OCI-LY3 (cell line): ENCODE measurements at regions not wholly inside any gene's neighbourhood (a gene's known extent, or its start where the extent isn't known, plus 50 kb on each side); places are given as distances from the start of the nearest gene placed in this dataset.

Source experiments
- H2AFZ ChIP-seq: fragments of 200-600, 300-600 bp; shearing (Covaris generic); 2 replicates; pipeline ENCODE4 v1.6.0; 2014; ENCODE audit warnings: antibody characterized with exemption, low read depth, low read length
- H3K27ac ChIP-seq: fragments of 200-600, 300-600 bp; sonication (generic); 2 replicates; pipeline ENCODE4 v1.5.1; 2014; ENCODE audit warnings: mild to moderate bottlenecking, low read length, moderate library complexity, mixed read lengths
- H3K27me3 ChIP-seq: fragments of 200-600, 300-600 bp; sonication (generic); 2 replicates; pipeline ENCODE4 v1.6.1; 2014; ENCODE audit warnings: low read depth, low read length, mixed read lengths
- H3K36me3 ChIP-seq: fragments of 200-600, 300-600 bp; sonication (generic); replicated peaks from 2 replicates; pipeline ENCODE3; 2014; ENCODE audit warnings: low read depth, low read length, mixed read lengths
- H3K4me1 ChIP-seq: fragments of 300-600, 200-600 bp; sonication (generic); 2 replicates; pipeline ENCODE4 v1.6.1; 2014; ENCODE audit warnings: low read length, mixed read lengths
- H3K4me2 ChIP-seq: fragments of 200-600, 300-600 bp; sonication (generic); 2 replicates; pipeline ENCODE4 v1.6.1; 2014; ENCODE audit warnings: low read length, mixed read lengths
- H3K4me3 ChIP-seq: fragments of 300-600, 200-600 bp; sonication (generic); 2 replicates; pipeline ENCODE4 v1.5.1; 2014; ENCODE audit warnings: antibody characterized with exemption, mild to moderate bottlenecking, low read length, moderate library complexity
- H3K79me2 ChIP-seq: fragments of 300-600, 200-600 bp; shearing (Covaris generic); 2 replicates; pipeline ENCODE4 v1.6.1; 2014; ENCODE audit warnings: mild to moderate bottlenecking, low read length, mixed read lengths
- H3K9ac ChIP-seq: fragments of 300-600, 200-600 bp; shearing (Covaris generic); 2 replicates; pipeline ENCODE4 v1.6.0; 2014; ENCODE audit warnings: mild to moderate bottlenecking, low read length, moderate library complexity
- H3K9me3 ChIP-seq: fragments of 200-600, 300-600 bp; shearing (Covaris generic); 2 replicates; pipeline ENCODE4 v1.6.1; 2014; ENCODE audit warnings: low read length, mixed read lengths; ENCODE audit not compliant: insufficient read depth
- H4K20me1 ChIP-seq: fragments of 200-600, 300-600 bp; sonication (generic); 2 replicates; pipeline ENCODE4 v1.6.1; 2016; ENCODE audit warnings: low read length, mixed read lengths; ENCODE audit not compliant: insufficient read depth
- CTCF ChIP-seq: fragments of 200-600, 300-600 bp; sonication (generic); IDR thresholded peaks from 2 replicates; pipeline ENCODE4 v1.5.1; 2014; ENCODE audit warnings: antibody characterized with exemption, low read length, low read depth
- EZH2phosphoT487 ChIP-seq: fragments of 200-600 bp; shearing (Covaris generic); IDR thresholded peaks from 2 replicates; pipeline ENCODE4 v1.6.1; 2018; ENCODE audit warnings: antibody characterized with exemption, mixed run types, low read depth

DNA sequence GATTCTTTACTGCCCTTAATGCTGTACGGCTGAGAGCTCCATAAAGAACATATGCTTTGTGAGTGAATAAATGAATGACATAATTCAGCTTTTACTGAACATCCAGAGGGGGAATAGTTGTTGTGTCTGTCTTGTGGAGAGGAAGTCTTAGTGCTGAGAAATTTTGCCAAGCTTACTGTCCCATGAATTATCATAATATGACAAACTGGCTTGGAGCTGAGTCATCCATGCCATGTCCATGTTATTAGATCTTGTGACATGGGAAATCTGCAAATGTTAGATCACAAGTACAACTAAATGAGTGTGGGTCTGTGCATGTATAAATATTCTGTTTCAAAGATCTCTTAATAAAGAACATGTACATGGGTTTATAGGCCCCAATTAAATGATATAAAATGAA is 350.4 kb downstream of the BMP4 start:
- Histone ChIP-seq H3K9ac (no peak overlapping the region), H4K20me1 (no peaks in the 10 kb centered on the region), H3K36me3 (no peaks in the 10 kb centered on the region), H3K79me2 (no peaks in the 10 kb centered on the region), H3K27ac (no peak overlapping the region), H3K9me3 (no peaks in the 10 kb centered on the region), H3K4me2 (no peak overlapping the region), H3K4me1 (peaks cover 59% of the 10 kb centered on the region), H2AFZ (no peak overlapping the region), H3K4me3 (no peak overlapping the region), H3K27me3 (no peaks in the 10 kb centered on the region)
- TF ChIP-seq EZH2phosphoT487, result no peak
- TF ChIP-seq CTCF, result no peak

DNA sequence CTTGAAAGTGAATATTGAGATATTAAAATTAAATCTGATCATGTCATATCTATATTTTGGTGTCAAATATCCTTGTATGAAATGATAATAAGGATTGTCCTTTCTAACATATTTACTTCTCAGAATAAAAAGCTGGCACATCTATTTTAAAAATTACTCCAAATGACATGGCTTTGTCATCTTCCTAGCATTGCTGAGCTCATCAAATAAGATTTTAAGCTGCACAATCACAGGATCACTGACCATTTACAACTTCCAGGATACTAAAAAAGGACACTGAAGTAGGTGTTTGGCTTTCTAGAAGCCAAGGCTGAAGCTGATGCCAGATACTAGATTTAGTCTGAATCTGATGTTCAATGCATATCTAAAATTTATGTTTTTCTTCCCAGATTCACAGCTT is 351.1 kb downstream of the BMP4 start:
- Histone ChIP-seq H3K4me2 (no peak overlapping the region), H3K9ac (no peak overlapping the region)
- TF ChIP-seq EZH2phosphoT487 (no peak), CTCF (no peak)

GRCh38 chr14:53603994-53604393 is 352.6 kb downstream of the BMP4 start:
- H3K4me1 ChIP-seq, result peaks cover 37% of the 10 kb centered on the region
- no peak overlapping the region for H3K9ac ChIP-seq
- no peak for TF ChIP-seq EZH2phosphoT487
- no peak overlapping the region for H3K4me3 ChIP-seq
- peak overlapping the region; percentile 49; the same call in 1 of the 2 replicates for H2AFZ ChIP-seq
- H3K27ac ChIP-seq, result no peak overlapping the region
- no peaks in the 10 kb centered on the region for H3K27me3 ChIP-seq
- no peaks in the 10 kb centered on the region for H3K79me2 ChIP-seq
- H4K20me1 ChIP-seq, result no peaks in the 10 kb centered on the region
- H3K36me3 ChIP-seq, result no peaks in the 10 kb centered on the region
- no peak overlapping the region for H3K4me2 ChIP-seq
- no peaks in the 10 kb centered on the region for H3K9me3 ChIP-seq

More for the DNA sequence above, 351.1 kb downstream of the BMP4 start:
- H3K79me2 ChIP-seq, result no peaks in the 10 kb centered on the region
- no peaks in the 10 kb centered on the region for H3K36me3 ChIP-seq
- H3K4me1 ChIP-seq, result peaks cover 53% of the 10 kb centered on the region
- no peaks in the 10 kb centered on the region for H3K9me3 ChIP-seq
- no peaks in the 10 kb centered on the region for H3K27me3 ChIP-seq
- no peak overlapping the region for H3K4me3 ChIP-seq
- no peak overlapping the region for H2AFZ ChIP-seq
- no peak overlapping the region for H3K27ac ChIP-seq
- H4K20me1 ChIP-seq, result no peaks in the 10 kb centered on the region

DNA sequence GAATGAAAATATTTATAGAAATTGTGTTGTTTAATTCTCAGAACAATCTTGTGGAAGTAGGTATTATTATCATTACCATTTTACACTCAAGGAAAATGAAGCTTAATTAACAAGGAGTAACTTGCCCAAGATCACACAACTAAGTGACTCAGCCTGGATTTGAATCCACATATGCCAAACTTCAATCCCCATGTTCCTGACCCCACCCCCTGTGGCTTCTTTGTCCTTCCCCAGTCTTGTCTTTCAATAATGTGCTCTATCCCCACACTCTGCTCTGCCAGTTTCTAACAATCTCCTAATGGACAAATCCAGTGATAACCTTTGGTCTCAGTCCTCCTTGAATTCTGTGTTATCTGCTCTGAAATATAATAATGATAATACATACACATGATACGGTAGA is 355.2 kb downstream of the BMP4 start:
- Histone ChIP-seq H3K36me3 (no peaks in the 10 kb centered on the region), H3K4me1 (peaks cover 12% of the 10 kb centered on the region; the same call in 1 of the 2 replicates), H3K9me3 (no peaks in the 10 kb centered on the region), H2AFZ (no peak overlapping the region), H3K27ac (no peak overlapping the region), H3K27me3 (no peaks in the 10 kb centered on the region), H3K9ac (no peak overlapping the region), H3K4me3 (no peak overlapping the region), H4K20me1 (no peaks in the 10 kb centered on the region), H3K79me2 (no peaks in the 10 kb centered on the region), H3K4me2 (no peak overlapping the region)
- no peak for TF ChIP-seq EZH2phosphoT487
- no peak for TF ChIP-seq CTCF
